Smooth muscle cell (in vitro differentiated cells): ENCODE measurements at regions not wholly inside any gene's neighbourhood (a gene's known extent, or its start where the extent isn't known, plus 50 kb on each side); places are given as distances from the start of the nearest gene placed in this dataset.

ENCODE experiments used
- DNase-seq: peaks from one replicate; lab custom pipeline; 2025; ENCODE audit not compliant: unreplicated experiment; lab: John Stamatoyannopoulos, UW
- H2AFZ ChIP-seq: fragments of 200-600 bp; sonication (generic); 2 replicates; pipeline ENCODE4 v1.6.0; 2016; ENCODE audit warnings: antibody characterized with exemption, low read depth, mild to moderate bottlenecking
- H3F3A ChIP-seq: fragments of 200-600 bp; sonication (generic); 2 replicates; pipeline ENCODE4 v1.6.0; 2017; ENCODE audit warnings: antibody characterized with exemption, low read depth
- H3K27ac ChIP-seq: fragments of 200-600 bp; sonication (generic); 2 replicates; pipeline ENCODE4 v1.5.1; 2016; ENCODE audit warnings: low read depth, mild to moderate bottlenecking
- H3K27me3 ChIP-seq: fragments of 200-600 bp; sonication (generic); 2 replicates; pipeline ENCODE4 v1.6.1; 2016; ENCODE audit warnings: low read depth, mild to moderate bottlenecking
- H3K36me3 ChIP-seq: fragments of 200-600 bp; sonication (generic); 2 replicates; pipeline ENCODE4 v1.5.1; 2016; ENCODE audit warnings: low read depth
- H3K4me1 ChIP-seq: fragments of 200-600 bp; sonication (generic); 2 replicates; pipeline ENCODE4 v1.5.1; 2016; ENCODE audit warnings: low read depth
- H3K4me2 ChIP-seq: fragments of 200-600 bp; sonication (generic); 2 replicates; pipeline ENCODE4 v1.6.0; 2016; ENCODE audit warnings: mild to moderate bottlenecking
- H3K4me3 ChIP-seq: fragments of 200-600 bp; sonication (generic); 2 replicates; pipeline ENCODE4 v1.5.1; 2016; ENCODE audit warnings: mild to moderate bottlenecking
- H3K79me2 ChIP-seq: fragments of 200-600 bp; sonication (generic); 2 replicates; pipeline ENCODE4 v1.6.0; 2016; ENCODE audit warnings: low read depth, mild to moderate bottlenecking
- H3K9ac ChIP-seq: fragments of 200-600 bp; sonication (generic); 2 replicates; pipeline ENCODE4 v1.6.0; 2016; ENCODE audit warnings: low read depth
- H3K9me3 ChIP-seq: fragments of 200-600 bp; sonication (generic); replicated peaks from 2 replicates; pipeline ENCODE4 v1.5.1; 2016; ENCODE audit warnings: low read depth
- H4K20me1 ChIP-seq: fragments of 200-600 bp; sonication (generic); 2 replicates; pipeline ENCODE4 v1.6.0; 2016; ENCODE audit warnings: low read depth
- CTCF ChIP-seq: fragments of 200-600 bp; sonication (generic); IDR thresholded peaks from 2 replicates; pipeline ENCODE4 v1.5.1; 2017; ENCODE audit warnings: borderline replicate concordance, mild to moderate bottlenecking, antibody characterized with exemption; ENCODE audit not compliant: insufficient read depth, poor library complexity, severe bottlenecking
- WGBS: methylation state at CpG from one replicate; pipeline ENCODE4 v1.1.7; 2016; ENCODE audit warnings: low lambda C conversion rate; 5-methylcytosine and 5-hydroxymethylcytosine counted together

GRCh38 chr9:89661956-89662717, 57.3 kb downstream of the GADD45G start:
- Histone ChIP-seq H3K36me3 (no peaks in the 10 kb centered on the region), H3K9ac (no peak overlapping the region), H3K4me3 (peak overlapping the region; percentile 48), H3F3A (no peaks in the 10 kb centered on the region), H3K79me2 (no peaks in the 10 kb centered on the region), H2AFZ (peak overlapping the region; percentile 97), H3K27ac (peak overlapping the region; percentile 19), H3K4me1 (no peaks in the 10 kb centered on the region), H3K4me2 (peak overlapping the region; percentile 85), H3K27me3 (no peaks in the 10 kb centered on the region), H3K9me3 (no peaks in the 10 kb centered on the region), H4K20me1 (no peaks in the 10 kb centered on the region)
- no peak for TF ChIP-seq CTCF
- 36% methylated on average over 21 of the region's 21 CpGs for WGBS
- DNase-seq: peak; percentile 87

- Histone ChIP-seq H3K9me3 (no peaks in the 10 kb centered on the region), H2AFZ (no peak overlapping the region), H3K4me2 (peak overlapping the region; percentile 85), H3K27me3 (no peaks in the 10 kb centered on the region), H3F3A (no peaks in the 10 kb centered on the region), H3K79me2 (no peaks in the 10 kb centered on the region), H3K4me1 (no peaks in the 10 kb centered on the region), H4K20me1 (no peaks in the 10 kb centered on the region), H3K36me3 (no peaks in the 10 kb centered on the region), H3K9ac (no peak overlapping the region), H3K27ac (no peak overlapping the region), H3K4me3 (no peak overlapping the region)
- TF ChIP-seq CTCF: no peak
- DNase-seq: no peak
- 94% methylated on average over 22 of the region's 22 CpGs for whole genome bisulfite sequencing
These were observed 58.2 kb downstream of the GADD45G start for GRCh38 chr9:89662718-89663613.

GRCh38 chr9:89663614-89663970, 58.8 kb downstream of the GADD45G start:
- Histone ChIP-seq H3K27me3 (no peaks in the 10 kb centered on the region), H3K4me1 (no peaks in the 10 kb centered on the region), H3K79me2 (no peaks in the 10 kb centered on the region), H3K4me2 (no peak overlapping the region), H3K36me3 (no peaks in the 10 kb centered on the region), H3K4me3 (no peak overlapping the region), H3F3A (no peaks in the 10 kb centered on the region), H2AFZ (no peak overlapping the region), H3K27ac (no peak overlapping the region), H3K9me3 (no peaks in the 10 kb centered on the region), H4K20me1 (no peaks in the 10 kb centered on the region), H3K9ac (no peak overlapping the region)
- 93% methylated on average over 3 of the region's 3 CpGs for WGBS
- DNase-seq: no peak
- no peak for TF ChIP-seq CTCF
